Vagina (tissue), 2 donors: ENCODE measurements at regions not wholly inside any gene's neighbourhood (a gene's known extent, or its start where the extent isn't known, plus 50 kb on each side); places are given as distances from the start of the nearest gene placed in this dataset.

ENCODE experiments used
- DNase-seq, 2 donors: peaks; one replicate each; pipeline ENCODE4 v3.0.0-alpha.2; 2017; ENCODE audit errors: extremely low spot score in 2 of 2
- H3K27ac ChIP-seq: fragments of 200-600 bp; sonication (generic); one replicate; pipeline ENCODE4 v1.5.1; 2019
- H3K27me3 ChIP-seq: fragments of 200-600 bp; sonication (generic); one replicate; pipeline ENCODE4 v1.5.1; 2019
- H3K36me3 ChIP-seq, 2 donors: fragments of 200-600 bp; sonication (generic); one replicate each; pipeline ENCODE4 v1.5.1; 2017 to 2019
- H3K4me1 ChIP-seq: fragments of 200-600 bp; sonication (generic); one replicate; pipeline ENCODE4 v1.5.1; 2019
- H3K4me3 ChIP-seq, 2 donors: fragments of 200-600 bp; sonication (generic); 1 replicate in 1 of 2; 2 replicates in 1 of 2; pipeline ENCODE4 v1.5.1; 2016 to 2019
- H3K9me3 ChIP-seq: fragments of 200-600 bp; sonication (generic); one replicate; pipeline ENCODE4 v1.5.1; 2019
- POLR2A ChIP-seq, 2 donors: fragments of 450-650 bp; IDR thresholded peaks; one replicate each; pipeline ENCODE4 v1.6.1; 2017; ENCODE audit warnings: antibody characterized with exemption in 2 of 2, mild to moderate bottlenecking in 2 of 2, moderate library complexity in 2 of 2
- POLR2AphosphoS5 ChIP-seq, 2 donors: sonication (generic); formaldehyde crosslinking; IDR thresholded peaks; one replicate each; pipeline ENCODE4 v1.9.0; 2017; ENCODE audit warnings: antibody characterized with exemption in 2 of 2, mild to moderate bottlenecking in 2 of 2, low read depth in 1 of 2; ENCODE audit not compliant: insufficient read depth in 1 of 2
- intact Hi-C: fragments of 100-400 bp; cut with DNase I; formaldehyde crosslinking; loops from one replicate; pipeline ENCODE4 v1.15.1; 2023
- TF ChIP-seq, protein P1 (sequence below), 3 experiments: fragments of 450-650 bp in 2 of 3; fragments of 200-600 bp in 1 of 3; sonication (generic) in 1 of 3; IDR thresholded peaks; one replicate each; pipeline ENCODE4 v1.5.1; 2017 to 2019; ENCODE audit warnings: antibody characterized with exemption in 3 of 3, mild to moderate bottlenecking in 2 of 3, moderate library complexity in 2 of 3

DNA sequence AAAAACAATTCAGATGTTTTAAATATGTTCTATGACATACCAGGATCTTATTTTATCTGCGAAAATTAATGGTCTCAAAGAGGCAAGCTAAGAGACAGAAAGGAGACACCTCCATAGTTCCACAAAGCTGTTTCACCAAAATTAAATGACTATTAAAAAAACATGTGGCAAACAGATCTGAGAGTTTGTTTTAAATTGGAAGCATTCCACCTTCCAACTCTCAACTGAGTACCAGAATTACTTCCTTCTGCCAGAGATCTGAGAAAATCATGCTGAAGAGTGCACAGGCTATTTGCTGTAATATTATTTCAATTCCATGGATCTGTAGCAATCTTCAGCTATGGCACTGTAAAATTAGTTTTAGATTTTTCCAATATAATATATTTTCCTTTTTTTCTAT, 669.5 kb upstream of the MARCKS start:
- H3K4me1 ChIP-seq, result peaks cover 11% of the 10 kb centered on the region
- H3K36me3 ChIP-seq, result no peaks in the 10 kb centered on the region
- H3K27ac ChIP-seq, result no peak overlapping the region
- DNase-seq, result no peak
- H3K27me3 ChIP-seq, result no peaks in the 10 kb centered on the region
- intact Hi-C loops, result no loop called here
- H3K4me3 ChIP-seq, result no peak overlapping the region
- H3K9me3 ChIP-seq, result no peaks in the 10 kb centered on the region
- TF ChIP-seq POLR2AphosphoS5 (IDR thresholded peaks at IDR 0.05; ENCODE audit: insufficient read depth in 1 of 2, low read depth in 1 of 2), result no peak

DNA sequence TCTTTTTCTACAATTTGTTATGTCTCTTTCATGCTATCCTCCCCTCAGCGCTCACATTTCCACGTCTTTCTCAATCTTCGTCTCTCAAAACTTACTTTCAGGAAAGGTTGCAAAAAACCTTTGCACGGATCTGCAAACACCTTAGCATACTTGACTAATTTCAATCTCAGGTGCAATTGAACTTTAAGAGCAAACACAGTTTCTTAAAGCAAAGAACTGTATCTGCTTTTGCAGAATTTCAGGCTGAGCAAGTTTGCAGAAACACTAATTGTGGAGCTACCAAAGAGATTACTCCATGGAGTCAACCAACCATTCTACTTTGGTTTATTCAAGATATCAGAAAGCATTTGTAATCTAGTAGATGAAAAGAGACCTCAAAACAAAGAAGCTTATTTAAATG, 668.2 kb upstream of the MARCKS start:
- no peak overlapping the region for H3K4me3 ChIP-seq
- DNase-seq, result no peak
- no peak overlapping the region for H3K27ac ChIP-seq
- no peaks in the 10 kb centered on the region for H3K36me3 ChIP-seq
- TF ChIP-seq POLR2A (IDR thresholded peaks at IDR 0.05) (no peak), POLR2AphosphoS5 (IDR thresholded peaks at IDR 0.05; ENCODE audit: insufficient read depth in 1 of 2, low read depth in 1 of 2) (no peak)
- TF ChIP-seq, protein P1, sequence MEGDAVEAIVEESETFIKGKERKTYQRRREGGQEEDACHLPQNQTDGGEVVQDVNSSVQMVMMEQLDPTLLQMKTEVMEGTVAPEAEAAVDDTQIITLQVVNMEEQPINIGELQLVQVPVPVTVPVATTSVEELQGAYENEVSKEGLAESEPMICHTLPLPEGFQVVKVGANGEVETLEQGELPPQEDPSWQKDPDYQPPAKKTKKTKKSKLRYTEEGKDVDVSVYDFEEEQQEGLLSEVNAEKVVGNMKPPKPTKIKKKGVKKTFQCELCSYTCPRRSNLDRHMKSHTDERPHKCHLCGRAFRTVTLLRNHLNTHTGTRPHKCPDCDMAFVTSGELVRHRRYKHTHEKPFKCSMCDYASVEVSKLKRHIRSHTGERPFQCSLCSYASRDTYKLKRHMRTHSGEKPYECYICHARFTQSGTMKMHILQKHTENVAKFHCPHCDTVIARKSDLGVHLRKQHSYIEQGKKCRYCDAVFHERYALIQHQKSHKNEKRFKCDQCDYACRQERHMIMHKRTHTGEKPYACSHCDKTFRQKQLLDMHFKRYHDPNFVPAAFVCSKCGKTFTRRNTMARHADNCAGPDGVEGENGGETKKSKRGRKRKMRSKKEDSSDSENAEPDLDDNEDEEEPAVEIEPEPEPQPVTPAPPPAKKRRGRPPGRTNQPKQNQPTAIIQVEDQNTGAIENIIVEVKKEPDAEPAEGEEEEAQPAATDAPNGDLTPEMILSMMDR (IDR thresholded peaks at IDR 0.05), result no peak
- H3K4me1 ChIP-seq, result peaks cover 11% of the 10 kb centered on the region
- no peaks in the 10 kb centered on the region for H3K27me3 ChIP-seq
- H3K9me3 ChIP-seq, result no peaks in the 10 kb centered on the region
- intact Hi-C loops, result no loop called here

DNA sequence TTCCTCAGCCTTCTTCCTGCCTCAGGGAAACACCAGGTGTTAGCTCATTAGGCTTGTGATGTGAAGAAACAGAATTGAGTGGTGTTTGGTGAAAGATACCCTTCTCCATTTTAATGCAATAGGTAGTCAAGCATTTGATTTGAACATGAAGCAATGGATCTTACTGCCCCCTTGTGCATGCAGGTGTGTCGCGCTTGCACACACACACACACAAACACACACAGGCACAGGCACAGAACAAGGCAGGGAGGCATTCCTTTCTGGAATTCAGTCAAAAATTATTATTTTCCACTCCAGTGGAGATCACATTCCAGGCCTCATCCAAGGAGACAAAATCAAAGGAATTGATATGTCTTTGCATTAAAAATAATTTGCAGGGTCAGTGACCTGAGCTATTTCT, 667.0 kb upstream of the MARCKS start:
- Histone ChIP-seq H3K4me3 (no peak overlapping the region), H3K36me3 (no peaks in the 10 kb centered on the region), H3K9me3 (no peaks in the 10 kb centered on the region), H3K27me3 (no peaks in the 10 kb centered on the region), H3K27ac (no peak overlapping the region), H3K4me1 (no peaks in the 10 kb centered on the region)
- intact Hi-C loops, result no loop called here
- DNase-seq, result no peak
- TF ChIP-seq POLR2AphosphoS5 (IDR thresholded peaks at IDR 0.05; ENCODE audit: insufficient read depth in 1 of 2, low read depth in 1 of 2), result no peak
- TF ChIP-seq POLR2A (IDR thresholded peaks at IDR 0.05), result no peak
- TF ChIP-seq, protein P1 (IDR thresholded peaks at IDR 0.05), result no peak

DNA sequence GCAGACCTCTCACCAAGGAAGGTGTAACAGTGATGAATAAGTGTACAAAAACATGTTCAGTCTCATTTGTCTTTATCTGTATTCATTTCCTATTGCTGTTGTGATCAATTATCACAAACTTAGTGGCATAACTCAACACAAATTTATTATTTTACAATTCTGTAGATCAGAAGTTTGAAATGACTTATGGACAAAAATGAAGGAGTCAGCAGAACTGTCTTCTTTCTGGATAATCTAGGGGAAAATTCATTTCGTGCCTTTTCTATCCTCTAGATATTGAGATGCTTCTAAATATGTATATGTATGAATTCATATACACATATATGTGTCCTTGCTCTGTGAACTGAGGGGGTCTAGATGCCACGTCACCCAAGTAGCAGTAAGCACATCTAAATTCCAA, 663.1 kb upstream of the MARCKS start:
- H3K9me3 ChIP-seq, result no peaks in the 10 kb centered on the region
- DNase-seq, result no peak
- H3K4me1 ChIP-seq, result no peaks in the 10 kb centered on the region
- no peaks in the 10 kb centered on the region for H3K27me3 ChIP-seq
- intact Hi-C loops, result no loop called here
- no peak overlapping the region for H3K27ac ChIP-seq
- TF ChIP-seq, protein P1 (IDR thresholded peaks at IDR 0.05), result no peak
- TF ChIP-seq POLR2A (IDR thresholded peaks at IDR 0.05), result no peak
- no peaks in the 10 kb centered on the region for H3K36me3 ChIP-seq
- no peak overlapping the region for H3K4me3 ChIP-seq

DNA sequence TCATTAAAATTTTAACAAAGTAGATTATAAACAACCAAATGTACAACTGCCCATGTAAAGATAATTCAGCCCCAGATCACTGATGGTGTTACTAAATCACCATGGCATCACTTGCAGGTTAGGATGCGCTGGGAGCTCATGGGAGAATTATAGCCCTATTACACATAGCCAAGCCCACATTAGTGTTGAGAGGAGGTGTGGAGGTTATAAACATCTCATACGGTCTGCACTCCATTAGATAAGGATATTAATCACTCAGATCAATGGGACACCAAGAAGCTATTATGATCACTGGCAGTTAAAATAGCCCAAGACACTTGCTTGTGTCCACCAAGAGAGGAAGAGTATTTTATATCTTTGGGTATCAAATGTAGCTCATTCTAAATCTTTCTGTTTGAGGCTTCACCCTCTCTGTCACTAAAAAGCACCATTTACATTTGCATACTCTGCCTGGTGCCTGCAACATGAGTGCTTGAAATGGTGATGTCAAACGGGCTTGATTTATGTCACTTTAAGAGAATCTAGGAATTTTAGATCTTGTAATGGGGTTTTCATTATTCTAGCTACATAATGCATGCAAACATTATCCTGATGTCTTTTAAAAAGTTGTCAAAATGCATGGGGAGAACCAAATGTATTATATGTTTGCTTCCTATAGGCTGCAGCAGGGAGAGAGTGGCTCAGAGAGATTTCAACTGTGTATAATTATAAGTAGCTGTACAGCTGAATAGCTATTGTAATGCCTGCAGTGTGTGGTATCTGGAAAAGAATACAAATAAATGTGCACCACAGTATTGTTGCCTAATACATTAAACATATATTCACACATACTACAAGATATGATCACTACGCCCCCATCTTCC, 654.1 kb upstream of the MARCKS start:
- Histone ChIP-seq H3K4me3 (no peak overlapping the region), H3K4me1 (no peaks in the 10 kb centered on the region), H3K9me3 (no peaks in the 10 kb centered on the region), H3K27ac (no peak overlapping the region), H3K27me3 (no peaks in the 10 kb centered on the region), H3K36me3 (no peaks in the 10 kb centered on the region)
- TF ChIP-seq, protein P1 (IDR thresholded peaks at IDR 0.05), result no peak
- intact Hi-C loops, result no loop called here
- no peak for DNase-seq
